HCT116 (cell line): ENCODE measurements at regions not wholly inside any gene's neighbourhood (a gene's known extent, or its start where the extent isn't known, plus 50 kb on each side); places are given as distances from the start of the nearest gene placed in this dataset.

ENCODE experiments used
- ATAC-seq: fragments of 200-7000 bp; cut with Tn5 transposase; 2 replicates; pipeline ENCODE4 v1.9.1; 2020; ENCODE audit warnings: mild to moderate bottlenecking, moderate library complexity
- BruUV-seq: library from RNA; stranded (reverse); fragments of 400-500 nt; replicated peaks from 2 replicates; lab custom pipeline; 2021; lab: Mats Ljungman, UMichigan
- CTCF ChIA-PET: fragments of 300-600 bp; sonication (Branson Sonifier 250); formaldehyde crosslinking; loops from one replicate; lab custom pipeline; 2021; ENCODE audit warnings: antibody characterized with exemption; lab: Charles Lee
- POLR2A ChIA-PET: fragments of 300-600, 350-600 bp; sonication (Branson Sonifier 250); formaldehyde crosslinking; loops from one replicate; lab custom pipeline; 2021; ENCODE audit warnings: antibody characterized with exemption; lab: Charles Lee
- RAD21 ChIA-PET, 2 experiments: fragments of 300-600 bp; sonication (Branson Sonifier 250); formaldehyde crosslinking; loops; one replicate each; lab custom pipeline; 2023; ENCODE audit warnings: low total read pairs in 2 of 2; ENCODE audit not compliant: uncharacterized antibody in 2 of 2, unreplicated experiment in 2 of 2, low non-redundant PET in 1 of 2; lab: Charles Lee
- DNase-seq: peaks from one replicate; pipeline ENCODE4 v3.0.0-alpha.2; 2010; ENCODE audit warnings: low read depth, low spot score
- H2AFZ ChIP-seq: fragments of 200-600 bp; shearing (Covaris generic), sonication (generic); 2 replicates; pipeline ENCODE4 v1.6.1; 2017; ENCODE audit warnings: low read depth, mixed run types, mixed read lengths, antibody characterized with exemption, low read length; ENCODE audit not compliant: poor library complexity, severe bottlenecking
- H3K27ac ChIP-seq: 2 replicates; pipeline ENCODE4 v1.5.1; 2012; ENCODE audit warnings: low read depth, low read length
- H3K27me3 ChIP-seq: fragments of 200-600 bp; sonication (generic); 2 replicates; pipeline ENCODE4 v1.6.1; 2016; ENCODE audit warnings: mixed run types, low read length, mixed read lengths; ENCODE audit not compliant: insufficient read depth
- H3K36me3 ChIP-seq, 2 experiments: fragments of 200-500 bp in 1 of 2; fragments of 200-600 bp in 1 of 2; sonication (Bioruptor generic) in 1 of 2; sonication (generic) in 1 of 2; 2 replicates each; pipeline versions ENCODE4 v1.5.1 to v1.6.1; 2014 to 2016; ENCODE audit warnings: low read length in 2 of 2, inconsistent platforms in 1 of 2, mixed read lengths in 1 of 2, mixed run types in 1 of 2; ENCODE audit not compliant: insufficient read depth in 2 of 2, control insufficient read depth in 1 of 2
- H3K4me1 ChIP-seq, 2 experiments: fragments of 200-600 bp in 1 of 2; sonication (generic) in 1 of 2; 2 replicates each; pipeline versions ENCODE4 v1.5.1 to v1.6.1; 2012 to 2017; ENCODE audit warnings: low read length in 2 of 2, inconsistent platforms in 1 of 2, mild to moderate bottlenecking in 1 of 2, mixed read lengths in 1 of 2, mixed run types in 1 of 2, moderate library complexity in 1 of 2; ENCODE audit not compliant: insufficient read depth in 2 of 2, control insufficient read depth in 1 of 2
- H3K4me2 ChIP-seq: fragments of 200-600 bp; sonication (generic); 2 replicates; pipeline ENCODE4 v1.6.1; 2017; ENCODE audit warnings: mixed run types, low read length, mixed read lengths
- H3K4me3 ChIP-seq, 2 experiments: fragments of 200-600 bp in 1 of 2; sonication (generic) in 1 of 2; replicated peaks in 1 of 2; 2 replicates each; pipeline ENCODE4 v1.5.1; 2011 to 2016; ENCODE audit warnings: low read length in 2 of 2, control low read depth in 1 of 2, low read depth in 1 of 2, mild to moderate bottlenecking in 1 of 2, mixed read lengths in 1 of 2, mixed run types in 1 of 2
- H3K79me2 ChIP-seq: fragments of 200-600 bp; sonication (generic); 2 replicates; pipeline ENCODE4 v1.6.1; 2017; ENCODE audit warnings: mild to moderate bottlenecking, mixed run types, low read length, moderate library complexity, mixed read lengths; ENCODE audit not compliant: insufficient read depth
- H3K9ac ChIP-seq: fragments of 200-600 bp; sonication (generic); 2 replicates; pipeline ENCODE4 v1.6.1; 2016; ENCODE audit warnings: low read length, mixed read lengths
- H3K9me2 ChIP-seq: fragments of 200-600 bp; sonication (generic), shearing (Covaris generic); 2 replicates; pipeline ENCODE4 v1.6.1; 2017; ENCODE audit warnings: mixed run types, mild to moderate bottlenecking, moderate library complexity; ENCODE audit not compliant: insufficient read depth
- H3K9me3 ChIP-seq, 2 experiments: fragments of 200-500 bp in 1 of 2; fragments of 200-600 bp in 1 of 2; sonication (Bioruptor generic) in 1 of 2; sonication (generic) in 1 of 2; 2 replicates each; pipeline ENCODE4 v1.6.1; 2014 to 2017; ENCODE audit warnings: low read length in 2 of 2, mixed read lengths in 2 of 2, inconsistent platforms in 1 of 2, low read depth in 1 of 2, mild to moderate bottlenecking in 1 of 2, mixed run types in 1 of 2, moderate library complexity in 1 of 2; ENCODE audit not compliant: control insufficient read depth in 1 of 2, insufficient read depth in 1 of 2
- H4K20me1 ChIP-seq: fragments of 200-600 bp; sonication (generic), shearing (Covaris generic); 2 replicates; pipeline ENCODE4 v1.6.1; 2017; ENCODE audit warnings: mixed run types, mild to moderate bottlenecking, moderate library complexity; ENCODE audit not compliant: insufficient read depth
- CBX3 ChIP-seq: IDR thresholded peaks from 2 replicates; pipeline ENCODE4 v1.6.1; 2012; ENCODE audit warnings: low read depth
- EGR1 ChIP-seq: IDR thresholded peaks from 2 replicates; pipeline ENCODE4 v1.6.1; 2012; ENCODE audit warnings: low read depth
- ELF1 ChIP-seq: IDR thresholded peaks from 2 replicates; pipeline ENCODE4 v1.6.1; 2012; ENCODE audit warnings: low read depth, borderline replicate concordance
- EZH2phosphoT487 ChIP-seq: fragments of 200-600 bp; IDR thresholded peaks from 2 replicates; pipeline ENCODE4 v1.6.1; 2018; ENCODE audit warnings: antibody characterized with exemption, borderline replicate concordance
- FOSL1 ChIP-seq: IDR thresholded peaks from 2 replicates; pipeline ENCODE4 v1.6.1; 2012; ENCODE audit warnings: low read depth
- POLR2A ChIP-seq: IDR thresholded peaks from 2 replicates; pipeline ENCODE4 v1.7.0; 2011; ENCODE audit warnings: borderline replicate concordance; ENCODE audit not compliant: insufficient read depth, insufficient read length; ENCODE audit errors: extremely low read depth
- POLR2AphosphoS5 ChIP-seq: IDR thresholded peaks from 2 replicates; pipeline ENCODE4 v1.6.1; 2011; ENCODE audit warnings: mild to moderate bottlenecking, low read depth, low read length, moderate library complexity
- SRF ChIP-seq: IDR thresholded peaks from 2 replicates; pipeline ENCODE4 v1.6.1; 2012; ENCODE audit warnings: low read depth
- TCF7L2 ChIP-seq: IDR thresholded peaks from 2 replicates; pipeline ENCODE4 v1.7.0; 2011; ENCODE audit warnings: borderline replicate concordance, inconsistent platforms; ENCODE audit not compliant: insufficient read depth, insufficient read length; ENCODE audit errors: extremely low read depth
- ZFX ChIP-seq: fragments of 450-650 bp; IDR thresholded peaks from 2 replicates; pipeline ENCODE4 v1.6.1; 2017
- ZNF274 ChIP-seq: fragments of 200-500 bp; sonication (Bioruptor generic); IDR thresholded peaks from 2 replicates; pipeline ENCODE4 v1.6.1; 2014; ENCODE audit warnings: mild to moderate bottlenecking, low read depth, low read length, inconsistent platforms
- intact Hi-C: fragments of 100-400 bp; cut with micrococcal nuclease; formaldehyde crosslinking; loops from 2 replicates; pipeline ENCODE4 v1.10.0; 2022
- TF ChIP-seq, protein P1 (sequence below): IDR thresholded peaks from 2 replicates; pipeline ENCODE4 v1.6.1; 2012; ENCODE audit warnings: low read depth
- TF ChIP-seq, protein P2 (sequence below): IDR thresholded peaks from 2 replicates; pipeline ENCODE4 v1.6.1; 2012
- TF ChIP-seq, protein P3 (sequence below): IDR thresholded peaks from 2 replicates; pipeline ENCODE4 v1.6.1; 2012
- TF ChIP-seq, protein P4 (sequence below), 3 experiments: fragments of 200-600 bp in 1 of 3; sonication (generic) in 1 of 3; IDR thresholded peaks in 2 of 3; conservative IDR thresholded peaks in 1 of 3; 2 replicates each; pipeline ENCODE4 v1.5.1; 2012 to 2017; ENCODE audit warnings: low read depth in 2 of 3, low read length in 2 of 3, antibody characterized with exemption in 1 of 3, borderline replicate concordance in 1 of 3, control low read depth in 1 of 3, mild to moderate bottlenecking in 1 of 3, mixed read lengths in 1 of 3, mixed run types in 1 of 3, moderate library complexity in 1 of 3; ENCODE audit not compliant: insufficient read depth in 1 of 3

DNA sequence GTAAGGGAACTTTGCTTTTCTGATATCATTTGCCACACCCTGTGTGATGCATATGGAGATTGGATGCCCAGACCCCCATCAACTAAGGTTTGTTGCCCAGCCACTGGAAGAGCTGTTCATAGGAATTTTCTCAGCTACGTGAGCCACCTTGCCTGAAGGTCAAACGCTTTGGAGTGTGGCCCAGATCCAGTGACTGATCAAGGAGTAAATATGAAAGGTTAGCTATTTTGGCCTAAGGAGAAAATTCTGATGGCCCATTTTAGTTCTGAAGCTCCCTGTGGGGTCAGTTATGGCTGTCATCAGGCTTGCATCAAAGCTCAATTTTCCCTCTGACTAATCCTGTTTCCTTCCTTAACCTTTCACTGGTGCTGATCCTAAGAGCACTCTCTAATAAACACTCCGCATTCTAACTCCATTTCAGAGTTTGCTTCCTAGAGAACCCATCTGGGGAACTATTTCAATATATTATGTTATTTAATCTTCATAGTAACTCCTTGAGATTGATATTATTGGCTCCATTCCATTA is 407.7 kb downstream of the SPRY1 start:
- POLR2A ChIA-PET, result no interaction called here

DNA sequence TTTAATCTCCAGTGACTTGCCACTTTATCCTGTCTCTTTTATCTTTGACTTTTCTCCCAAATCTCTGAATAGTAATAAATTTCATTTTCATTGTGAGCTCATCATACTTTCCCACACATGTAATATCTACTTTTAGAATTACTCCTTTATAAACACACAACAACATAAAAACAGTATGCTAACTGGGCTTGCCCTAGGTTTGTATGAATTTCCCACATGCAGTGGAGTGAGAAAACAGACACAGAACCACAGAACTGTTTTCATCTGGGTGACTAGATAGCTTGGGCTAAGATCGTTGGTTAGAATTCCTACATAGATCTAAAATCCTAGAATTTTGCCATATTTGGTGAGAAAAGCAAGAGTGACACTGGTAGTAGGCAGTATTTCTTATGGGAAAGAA is 409.5 kb downstream of the SPRY1 start:
- RAD21 ChIA-PET, result no interaction called here
- CTCF ChIA-PET, result interaction anchor here (1.8 kb wide), 1 partner anchor 33 kb away, joined by 4 read pairs; no protein-coding TSS in a partner anchor

More for the DNA sequence above, 407.7 kb downstream of the SPRY1 start:
- Histone ChIP-seq H2AFZ (no peak overlapping the region), H4K20me1 (no peaks in the 10 kb centered on the region), H3K9me3 (no peaks in the 10 kb centered on the region), H3K9me2 (no peaks in the 10 kb centered on the region), H3K36me3 (no peaks in the 10 kb centered on the region), H3K4me2 (no peak overlapping the region), H3K4me3 (no peak overlapping the region), H3K79me2 (no peaks in the 10 kb centered on the region), H3K27ac (no peak overlapping the region), H3K4me1 (no peaks in the 10 kb centered on the region), H3K27me3 (no peaks in the 10 kb centered on the region), H3K9ac (no peak overlapping the region)
- ChIA-PET CTCF (interaction anchor here (0.7 kb wide), 1 partner anchor 31 kb away, joined by 3 read pairs; no protein-coding TSS in a partner anchor), RAD21 (no interaction called here)
- no TSS peak for BruUV-seq
- intact Hi-C loops, result no loop called here
- TF ChIP-seq EGR1 (no peak), SRF (no peak), EZH2phosphoT487 (no peak), ZNF274 (no peak), TCF7L2 (no peak), POLR2AphosphoS5 (no peak), POLR2A (no peak)
- ATAC-seq (no peak), DNase-seq (no peak)

More for the DNA sequence above, 409.5 kb downstream of the SPRY1 start:
- intact Hi-C loops, result no loop called here
- Histone ChIP-seq H3K4me2 (no peak overlapping the region), H3K9me3 (no peaks in the 10 kb centered on the region), H3K79me2 (no peaks in the 10 kb centered on the region), H3K9ac (no peak overlapping the region), H3K27me3 (no peaks in the 10 kb centered on the region), H2AFZ (no peak overlapping the region), H4K20me1 (no peaks in the 10 kb centered on the region), H3K4me1 (no peaks in the 10 kb centered on the region), H3K36me3 (no peaks in the 10 kb centered on the region), H3K27ac (no peak overlapping the region), H3K9me2 (no peaks in the 10 kb centered on the region), H3K4me3 (no peak overlapping the region)
- BruUV-seq, result no TSS peak
- no peak for DNase-seq
- TF ChIP-seq, protein P1, sequence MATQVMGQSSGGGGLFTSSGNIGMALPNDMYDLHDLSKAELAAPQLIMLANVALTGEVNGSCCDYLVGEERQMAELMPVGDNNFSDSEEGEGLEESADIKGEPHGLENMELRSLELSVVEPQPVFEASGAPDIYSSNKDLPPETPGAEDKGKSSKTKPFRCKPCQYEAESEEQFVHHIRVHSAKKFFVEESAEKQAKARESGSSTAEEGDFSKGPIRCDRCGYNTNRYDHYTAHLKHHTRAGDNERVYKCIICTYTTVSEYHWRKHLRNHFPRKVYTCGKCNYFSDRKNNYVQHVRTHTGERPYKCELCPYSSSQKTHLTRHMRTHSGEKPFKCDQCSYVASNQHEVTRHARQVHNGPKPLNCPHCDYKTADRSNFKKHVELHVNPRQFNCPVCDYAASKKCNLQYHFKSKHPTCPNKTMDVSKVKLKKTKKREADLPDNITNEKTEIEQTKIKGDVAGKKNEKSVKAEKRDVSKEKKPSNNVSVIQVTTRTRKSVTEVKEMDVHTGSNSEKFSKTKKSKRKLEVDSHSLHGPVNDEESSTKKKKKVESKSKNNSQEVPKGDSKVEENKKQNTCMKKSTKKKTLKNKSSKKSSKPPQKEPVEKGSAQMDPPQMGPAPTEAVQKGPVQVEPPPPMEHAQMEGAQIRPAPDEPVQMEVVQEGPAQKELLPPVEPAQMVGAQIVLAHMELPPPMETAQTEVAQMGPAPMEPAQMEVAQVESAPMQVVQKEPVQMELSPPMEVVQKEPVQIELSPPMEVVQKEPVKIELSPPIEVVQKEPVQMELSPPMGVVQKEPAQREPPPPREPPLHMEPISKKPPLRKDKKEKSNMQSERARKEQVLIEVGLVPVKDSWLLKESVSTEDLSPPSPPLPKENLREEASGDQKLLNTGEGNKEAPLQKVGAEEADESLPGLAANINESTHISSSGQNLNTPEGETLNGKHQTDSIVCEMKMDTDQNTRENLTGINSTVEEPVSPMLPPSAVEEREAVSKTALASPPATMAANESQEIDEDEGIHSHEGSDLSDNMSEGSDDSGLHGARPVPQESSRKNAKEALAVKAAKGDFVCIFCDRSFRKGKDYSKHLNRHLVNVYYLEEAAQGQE, result no peak
- TF ChIP-seq POLR2A, result no peak
- no peak for TF ChIP-seq SRF
- TF ChIP-seq ZNF274, result no peak
- TF ChIP-seq CBX3, result no peak
- no peak for TF ChIP-seq ELF1
- TF ChIP-seq, protein P2, sequence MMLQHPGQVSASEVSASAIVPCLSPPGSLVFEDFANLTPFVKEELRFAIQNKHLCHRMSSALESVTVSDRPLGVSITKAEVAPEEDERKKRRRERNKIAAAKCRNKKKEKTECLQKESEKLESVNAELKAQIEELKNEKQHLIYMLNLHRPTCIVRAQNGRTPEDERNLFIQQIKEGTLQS, result no peak
- TF ChIP-seq EZH2phosphoT487, result no peak
- TF ChIP-seq FOSL1, result no peak
- TF ChIP-seq, protein P3, sequence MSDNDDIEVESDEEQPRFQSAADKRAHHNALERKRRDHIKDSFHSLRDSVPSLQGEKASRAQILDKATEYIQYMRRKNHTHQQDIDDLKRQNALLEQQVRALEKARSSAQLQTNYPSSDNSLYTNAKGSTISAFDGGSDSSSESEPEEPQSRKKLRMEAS, result no peak
- TF ChIP-seq, protein P4, sequence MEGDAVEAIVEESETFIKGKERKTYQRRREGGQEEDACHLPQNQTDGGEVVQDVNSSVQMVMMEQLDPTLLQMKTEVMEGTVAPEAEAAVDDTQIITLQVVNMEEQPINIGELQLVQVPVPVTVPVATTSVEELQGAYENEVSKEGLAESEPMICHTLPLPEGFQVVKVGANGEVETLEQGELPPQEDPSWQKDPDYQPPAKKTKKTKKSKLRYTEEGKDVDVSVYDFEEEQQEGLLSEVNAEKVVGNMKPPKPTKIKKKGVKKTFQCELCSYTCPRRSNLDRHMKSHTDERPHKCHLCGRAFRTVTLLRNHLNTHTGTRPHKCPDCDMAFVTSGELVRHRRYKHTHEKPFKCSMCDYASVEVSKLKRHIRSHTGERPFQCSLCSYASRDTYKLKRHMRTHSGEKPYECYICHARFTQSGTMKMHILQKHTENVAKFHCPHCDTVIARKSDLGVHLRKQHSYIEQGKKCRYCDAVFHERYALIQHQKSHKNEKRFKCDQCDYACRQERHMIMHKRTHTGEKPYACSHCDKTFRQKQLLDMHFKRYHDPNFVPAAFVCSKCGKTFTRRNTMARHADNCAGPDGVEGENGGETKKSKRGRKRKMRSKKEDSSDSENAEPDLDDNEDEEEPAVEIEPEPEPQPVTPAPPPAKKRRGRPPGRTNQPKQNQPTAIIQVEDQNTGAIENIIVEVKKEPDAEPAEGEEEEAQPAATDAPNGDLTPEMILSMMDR (IDR thresholded peaks at IDR 0.05 in 2 of 3, conservative IDR thresholded peaks at IDR 0.05 in 1 of 3; ENCODE audit: borderline replicate concordance in 1 of 3, insufficient read depth in 1 of 3, low read depth in 2 of 3, low read length in 2 of 3), result no peak
- no peak for TF ChIP-seq ZFX
- POLR2A ChIA-PET, result no interaction called here
- no peak for ATAC-seq
